22Rv1 (cell line): ENCODE measurements at regions not wholly inside any gene's neighbourhood (a gene's known extent, or its start where the extent isn't known, plus 50 kb on each side); places are given as distances from the start of the nearest gene placed in this dataset.

Experiments used
- H3K27ac ChIP-seq: fragments of 450-650 bp; 2 replicates; pipeline ENCODE4 v1.5.1; 2017
- CTCF ChIP-seq: fragments of 450-650 bp; IDR thresholded peaks from 2 replicates; pipeline ENCODE4 v1.5.1; 2017; ENCODE audit warnings: mild to moderate bottlenecking
- ZFX ChIP-seq: fragments of 450-650 bp; IDR thresholded peaks from 2 replicates; pipeline ENCODE4 v1.6.1; 2017; ENCODE audit warnings: antibody characterized with exemption, borderline replicate concordance

- H3K27ac ChIP-seq = no peak overlapping the region
- TF ChIP-seq CTCF (no peak), ZFX (no peak)
These were observed 149.1 kb upstream of the RNF32 start for GRCh38 chr7:156491435-156491834.

GRCh38 chr7:156490021-156490800 is 150.4 kb upstream of the RNF32 start:
- H3K27ac ChIP-seq = no peak overlapping the region
- TF ChIP-seq ZFX (no peak), CTCF (no peak)

GRCh38 chr7:156487811-156488533 is 152.6 kb upstream of the RNF32 start:
- TF ChIP-seq ZFX (no peak), CTCF (no peak)
- H3K27ac ChIP-seq = no peak overlapping the region

GRCh38 chr7:156480671-156481070 is 159.9 kb upstream of the RNF32 start:
- no peak for TF ChIP-seq ZFX
- no peak for TF ChIP-seq CTCF
- H3K27ac ChIP-seq = no peak overlapping the region

- no peak overlapping the region for H3K27ac ChIP-seq
- no peak for TF ChIP-seq CTCF
- TF ChIP-seq ZFX = no peak
These were observed 161.0 kb upstream of the RNF32 start for GRCh38 chr7:156479596-156479995.

GRCh38 chr7:156478486-156478885 is 162.1 kb upstream of the RNF32 start:
- TF ChIP-seq ZFX (no peak), CTCF (no peak)
- H3K27ac ChIP-seq = no peak overlapping the region

GRCh38 chr7:156475666-156476065 is 164.9 kb upstream of the RNF32 start:
- no peak for TF ChIP-seq ZFX
- no peak for TF ChIP-seq CTCF
- H3K27ac ChIP-seq = no peak overlapping the region
